DMS 273 (cell line): ENCODE measurements at regions not wholly inside any gene's neighbourhood (a gene's known extent, or its start where the extent isn't known, plus 50 kb on each side); places are given as distances from the start of the nearest gene placed in this dataset.
"Not testable (repeated sequence)": the region's sequence is repeated elsewhere in the genome, so short reads cannot be mapped to it uniquely, and the experiment has no call there.

Source experiments
- DNase-seq: peaks from one replicate; lab custom pipeline; 2025; ENCODE audit not compliant: unreplicated experiment; lab: John Stamatoyannopoulos, UW

DNA sequence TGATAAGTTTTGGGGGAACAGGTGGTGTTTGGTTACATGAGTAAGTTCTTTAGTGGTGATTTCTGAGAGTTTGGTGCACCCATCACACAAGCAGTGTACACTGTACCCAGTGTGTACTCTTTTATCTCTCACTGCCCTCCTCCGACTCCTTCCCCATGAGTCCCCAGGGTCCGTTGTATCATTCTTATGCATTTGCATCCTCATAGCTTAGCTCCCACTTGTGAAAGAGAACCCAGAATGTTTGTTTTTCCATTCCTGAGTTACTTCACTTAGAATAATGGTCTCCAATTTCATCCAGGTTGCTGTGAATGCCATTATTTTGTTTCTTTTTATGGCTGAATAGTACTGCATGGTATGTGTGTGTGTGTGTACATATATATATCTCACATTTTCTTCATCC is 295.8 kb upstream of the GRAMD2B start:
- not testable (repeated sequence) for DNase-seq

DNA sequence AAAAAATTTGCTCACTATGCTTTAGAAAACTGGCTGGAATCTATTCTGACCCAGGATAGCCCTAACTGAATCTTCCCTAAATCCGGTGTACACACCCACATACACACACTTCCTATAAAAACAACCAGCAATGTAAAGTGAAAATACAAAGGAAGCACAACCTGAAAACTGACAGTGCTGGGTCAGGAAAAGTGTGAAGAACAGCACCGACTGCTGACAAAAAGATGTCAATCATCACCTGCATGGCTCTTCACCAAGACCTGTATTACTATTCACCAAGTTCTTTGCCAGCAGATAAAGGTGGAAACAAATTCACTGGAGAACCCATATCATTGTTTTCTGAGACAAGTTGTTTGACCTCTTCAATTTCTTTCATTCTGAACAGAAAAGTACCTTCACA is 293.8 kb upstream of the GRAMD2B start:
- DNase-seq = no peak

DNA sequence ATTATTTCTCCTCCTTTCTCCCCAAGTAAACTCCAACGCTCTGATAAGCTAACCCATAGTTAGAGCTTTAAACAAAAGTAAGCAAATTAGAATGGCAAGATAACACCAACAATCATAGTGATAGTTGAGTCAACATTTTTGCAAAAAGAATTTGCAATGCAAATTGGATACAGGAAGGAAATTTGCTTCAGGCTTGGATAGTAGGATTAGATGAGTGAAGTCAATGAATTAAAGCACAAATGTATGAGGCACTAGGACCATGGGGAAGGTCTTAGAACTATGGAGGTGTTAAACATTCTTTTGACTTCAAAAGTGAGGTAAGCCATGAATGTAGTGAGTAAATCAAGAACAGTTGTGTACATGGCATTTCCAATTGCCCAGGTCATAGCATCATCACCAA is 289.8 kb upstream of the GRAMD2B start:
- no peak for DNase-seq

GRCh38 chr5:126137891-126138280 is 285.3 kb upstream of the GRAMD2B start:
- no peak for DNase-seq

DNA sequence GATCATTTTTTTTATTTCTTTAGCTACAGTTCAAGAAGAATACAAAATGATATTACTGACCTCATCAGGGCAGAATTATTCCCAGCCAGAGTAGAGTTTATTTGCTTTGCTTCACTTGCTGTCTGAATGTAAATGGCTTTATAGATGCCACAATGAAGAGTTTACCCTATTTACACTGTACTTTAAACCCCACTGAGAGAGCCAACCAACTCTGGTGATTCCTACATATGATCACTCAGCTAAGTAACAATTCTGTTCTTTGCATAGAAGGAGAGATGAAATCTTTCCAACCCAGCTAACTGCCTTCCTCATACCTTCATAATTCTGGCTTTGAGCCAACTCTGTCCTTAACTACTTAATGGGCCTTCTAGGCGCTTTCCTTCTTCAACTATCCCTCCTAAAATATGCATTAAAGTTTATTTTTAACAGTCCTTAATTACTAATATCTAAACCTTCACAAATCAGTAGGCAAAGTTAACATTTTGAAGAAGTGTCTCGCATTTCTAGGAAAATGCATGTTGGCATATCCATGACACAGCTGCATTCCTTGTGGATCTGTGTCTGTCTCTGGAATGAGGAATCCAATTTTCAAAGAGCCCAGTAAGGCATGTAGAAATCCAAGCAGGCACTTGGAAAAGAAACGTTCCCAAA is 284.8 kb upstream of the GRAMD2B start:
- DNase-seq = peak; percentile 30

GRCh38 chr5:126139086-126139485 is 284.1 kb upstream of the GRAMD2B start:
- no peak for DNase-seq

- DNase-seq = no peak
Measured at GRCh38 chr5:126139773-126140172, 283.4 kb upstream of the GRAMD2B start.

GRCh38 chr5:126143622-126144021 is 279.6 kb upstream of the GRAMD2B start:
- DNase-seq = no peak

DNA sequence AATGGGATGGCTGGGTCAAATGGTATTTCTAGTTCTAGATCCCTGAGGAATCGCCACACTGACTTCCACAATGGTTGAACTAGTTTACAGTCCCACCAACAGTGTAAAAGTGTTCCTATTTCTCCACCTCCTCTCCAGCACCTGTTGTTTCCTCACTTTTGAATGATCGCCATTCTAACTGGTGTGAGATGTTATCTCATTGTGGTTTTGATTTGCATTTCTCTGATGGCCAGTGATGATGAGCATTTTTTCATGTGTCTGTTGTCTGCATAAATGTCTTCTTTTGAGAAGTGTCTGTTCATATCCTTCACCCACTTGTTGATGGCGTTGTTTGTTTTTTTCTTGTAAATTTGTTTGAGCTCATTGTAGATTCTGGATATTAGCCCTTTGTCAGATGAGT is 272.9 kb upstream of the GRAMD2B start:
- DNase-seq = not testable (repeated sequence)

- not testable (repeated sequence) for DNase-seq
Measured at GRCh38 chr5:126155298-126155697, 267.9 kb upstream of the GRAMD2B start.

GRCh38 chr5:126166368-126166767 is 256.8 kb upstream of the GRAMD2B start:
- no peak for DNase-seq

GRCh38 chr5:126168785-126169184 is 254.4 kb upstream of the GRAMD2B start:
- no peak for DNase-seq

DNA sequence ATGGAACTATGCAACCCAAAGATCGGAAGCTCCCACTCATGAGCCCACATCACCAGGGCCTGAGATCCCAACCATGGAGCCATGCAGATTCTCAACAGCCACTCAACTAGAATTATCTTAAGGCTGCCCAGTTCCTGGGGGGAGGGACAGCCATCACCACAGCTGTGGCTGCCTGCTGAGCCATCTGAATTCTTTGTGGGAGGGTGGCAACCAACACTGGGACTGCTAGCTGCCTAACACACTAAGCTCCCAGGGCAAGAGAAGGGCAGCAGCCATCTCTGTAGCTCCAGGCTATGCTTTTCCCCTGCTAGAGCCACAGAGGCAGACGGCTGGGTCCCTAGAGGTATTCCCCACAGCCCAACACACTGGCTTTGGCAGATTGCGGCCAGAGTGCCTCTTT is 251.3 kb upstream of the GRAMD2B start:
- DNase-seq = no peak

GRCh38 chr5:126172812-126173211 is 250.4 kb upstream of the GRAMD2B start:
- DNase-seq = no peak

DNA sequence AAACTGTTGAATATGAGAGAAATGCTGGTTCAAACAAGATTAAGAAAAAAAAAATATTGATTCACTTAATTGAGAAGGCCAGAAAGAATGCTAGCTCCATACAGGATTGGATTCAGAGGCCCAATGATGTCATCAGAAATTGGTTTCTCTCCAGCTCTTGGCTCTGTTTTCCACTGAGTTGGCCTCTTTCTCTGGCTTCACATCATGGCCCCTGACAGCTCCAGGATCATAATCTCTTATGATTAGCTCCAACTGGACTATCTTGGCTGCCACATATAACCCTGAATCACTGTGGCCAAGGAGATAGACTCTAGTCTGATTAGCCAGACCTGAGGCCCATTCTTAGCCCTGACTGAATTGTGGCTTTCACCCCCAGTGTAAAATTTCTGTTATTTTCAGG is 244.7 kb upstream of the GRAMD2B start:
- DNase-seq = no peak

DNA sequence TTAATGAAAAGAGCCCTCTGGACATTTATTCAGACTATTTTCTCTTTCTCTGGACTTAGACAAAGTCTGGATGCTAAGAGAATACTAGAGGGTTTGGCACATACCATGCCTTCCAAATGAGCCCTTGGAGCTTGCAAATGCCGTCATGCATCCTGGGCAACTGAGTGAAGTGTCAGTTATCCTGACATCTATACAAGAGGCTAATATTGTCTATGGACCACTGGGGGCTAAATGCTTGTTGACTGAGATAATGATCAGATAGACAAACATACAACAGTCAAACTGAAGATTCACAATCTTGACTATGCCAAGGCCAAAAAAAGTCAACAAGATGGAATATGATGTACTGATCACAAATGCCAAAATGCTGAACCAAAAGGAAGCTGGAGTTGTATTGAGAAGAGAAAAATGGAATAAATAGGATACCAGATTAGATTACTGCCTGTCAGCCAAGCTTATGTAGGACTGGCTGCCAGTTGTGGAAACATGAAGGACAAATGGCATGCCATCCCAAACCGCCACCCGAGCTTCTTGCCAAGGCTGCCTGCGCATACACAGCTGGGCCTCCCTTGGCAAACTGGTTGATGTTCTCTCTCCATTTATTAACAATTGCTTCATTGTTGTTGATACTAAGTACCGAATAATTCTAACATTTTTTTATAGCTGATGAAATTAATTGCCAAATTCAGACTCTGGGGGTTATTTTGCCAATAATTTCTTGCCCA is 240.1 kb upstream of the GRAMD2B start:
- DNase-seq = no peak

GRCh38 chr5:126184474-126184873 is 238.7 kb upstream of the GRAMD2B start:
- no peak for DNase-seq

DNA sequence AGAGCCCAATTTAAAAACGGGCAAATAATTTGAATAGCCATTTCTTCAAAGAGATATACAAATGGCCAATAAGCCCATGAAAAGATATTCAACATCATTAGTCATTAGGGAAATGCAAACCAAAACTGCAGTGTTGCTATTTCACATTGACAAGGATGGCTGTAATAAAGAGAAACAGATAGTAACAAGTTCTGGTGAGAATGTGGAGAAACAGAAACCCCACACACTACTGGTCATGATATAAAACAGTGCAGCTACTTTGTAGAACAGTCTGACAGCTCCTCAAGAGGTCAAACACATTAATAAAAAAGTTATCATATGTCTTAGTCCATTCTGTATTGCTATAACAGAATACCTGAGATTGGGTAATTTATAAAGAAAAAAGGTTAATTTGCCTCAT is 237.0 kb upstream of the GRAMD2B start:
- DNase-seq = no peak

GRCh38 chr5:126188804-126189203 is 234.4 kb upstream of the GRAMD2B start:
- no peak for DNase-seq

GRCh38 chr5:126189231-126189630 is 234.0 kb upstream of the GRAMD2B start:
- no peak for DNase-seq

- no peak for DNase-seq
Measured at GRCh38 chr5:126189862-126190261, 233.3 kb upstream of the GRAMD2B start.

DNA sequence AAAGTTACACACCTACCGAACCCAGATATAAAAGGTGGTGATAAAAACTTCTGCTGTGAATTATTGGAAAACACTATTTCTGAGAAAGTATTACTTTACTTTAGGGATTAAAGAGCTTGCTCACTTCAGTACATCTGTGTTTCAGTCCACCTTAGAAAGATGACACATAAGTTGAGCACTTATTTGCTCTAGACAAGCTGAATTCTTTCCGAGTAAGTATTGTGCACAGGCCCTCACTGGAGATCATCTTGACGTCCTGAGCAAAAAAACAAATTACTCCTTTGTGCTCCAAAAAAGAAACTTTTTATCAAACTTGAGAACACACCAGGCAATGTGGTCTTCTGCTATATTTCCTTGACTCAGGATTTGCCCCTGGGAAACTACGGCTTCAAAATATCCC is 231.0 kb upstream of the GRAMD2B start:
- DNase-seq = no peak
